H1 (cell line): ENCODE measurements at regions not wholly inside any gene's neighbourhood (a gene's known extent, or its start where the extent isn't known, plus 50 kb on each side); places are given as distances from the start of the nearest gene placed in this dataset.

Experiments
- CHD7 ChIP-seq: fragments of 300-600 bp; sonication (generic); IDR thresholded peaks from 2 replicates; pipeline ENCODE4 v1.7.1; 2012; ENCODE audit warnings: low read length, moderate library complexity, mild to moderate bottlenecking, inconsistent platforms; ENCODE audit not compliant: insufficient replicate concordance
- PHF8 ChIP-seq: fragments of 200-600 bp; sonication (generic); conservative IDR thresholded peaks from 2 replicates; pipeline ENCODE4 v1.7.1; 2012; ENCODE audit warnings: low read depth, mild to moderate bottlenecking, inconsistent platforms, low read length, moderate library complexity
- RFX5 ChIP-seq: IDR thresholded peaks from 2 replicates; pipeline ENCODE4 v1.6.1; 2011; ENCODE audit warnings: low read depth, low read length, improper control_type of control experiment, borderline replicate concordance
- TAF7 ChIP-seq: optimal IDR thresholded peaks from 2 replicates; pipeline ENCODE3; 2011; ENCODE audit warnings: low read depth, mild to moderate bottlenecking, inconsistent platforms, low read length, moderate library complexity, borderline replicate concordance

DNA sequence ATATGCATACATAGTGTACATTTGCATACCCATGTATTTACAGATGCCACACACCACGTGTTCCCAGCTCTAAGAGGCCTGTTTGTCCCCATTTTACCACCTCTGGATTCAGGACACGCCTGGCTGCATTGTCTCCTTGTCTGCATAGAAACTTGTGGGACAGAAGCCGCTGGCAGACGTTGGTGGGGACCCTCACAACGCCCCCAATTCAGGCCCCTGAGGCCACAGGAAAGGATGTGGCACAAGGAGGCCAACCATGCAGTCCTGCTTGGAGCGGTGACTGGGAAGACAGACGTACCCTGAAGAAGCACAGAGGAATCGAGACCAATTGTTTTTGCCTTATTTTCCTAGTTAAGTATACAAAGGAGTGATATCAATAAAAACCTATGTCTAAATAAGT lies 96.1 kb downstream of the ANKRD10 start (continued):
- TF ChIP-seq CHD7 (no peak), TAF7 (no peak), RFX5 (no peak), PHF8 (no peak)
